SU-DHL-6 (cell line): ENCODE measurements at regions not wholly inside any gene's neighbourhood (a gene's known extent, or its start where the extent isn't known, plus 50 kb on each side); places are given as distances from the start of the nearest gene placed in this dataset.

Source experiments
- H2AFZ ChIP-seq: fragments of 200-600 bp; sonication (generic); 2 replicates; pipeline ENCODE4 v1.6.1; 2014; ENCODE audit warnings: low read depth, mild to moderate bottlenecking, moderate library complexity, mixed read lengths, antibody characterized with exemption, low read length; ENCODE audit not compliant: severe bottlenecking
- H3F3A ChIP-seq: fragments of 200-600 bp; shearing (Covaris generic); 2 replicates; pipeline ENCODE4 v1.6.0; 2016; ENCODE audit warnings: antibody characterized with exemption, mild to moderate bottlenecking; ENCODE audit not compliant: insufficient read depth
- H3K27ac ChIP-seq: fragments of 200-600 bp; sonication (generic); 2 replicates; pipeline ENCODE4 v1.5.1; 2016; ENCODE audit warnings: low read depth, mild to moderate bottlenecking, low read length, moderate library complexity, mixed read lengths
- H3K27me3 ChIP-seq: fragments of 200-600 bp; sonication (generic), shearing (Covaris generic); 2 replicates; pipeline ENCODE4 v1.6.0; 2014; ENCODE audit warnings: mild to moderate bottlenecking, low read length
- H3K36me3 ChIP-seq: fragments of 200-600 bp; sonication (generic); 2 replicates; pipeline ENCODE4 v1.6.1; 2014; ENCODE audit warnings: mild to moderate bottlenecking, low read length, mixed read lengths
- H3K4me2 ChIP-seq: fragments of 300-600, 200-600 bp; shearing (Covaris generic), sonication (generic); 2 replicates; pipeline ENCODE4 v1.6.0; 2014; ENCODE audit warnings: low read length, low read depth, mild to moderate bottlenecking; ENCODE audit not compliant: poor library complexity, severe bottlenecking
- H3K4me3 ChIP-seq: fragments of 200-600 bp; sonication (generic); 2 replicates; pipeline ENCODE4 v1.5.1; 2014; ENCODE audit warnings: antibody characterized with exemption, low read length, mild to moderate bottlenecking, mixed read lengths; ENCODE audit not compliant: insufficient read depth, poor library complexity, severe bottlenecking
- H3K79me2 ChIP-seq: fragments of 200-600 bp; sonication (generic); 2 replicates; pipeline ENCODE4 v1.6.1; 2014; ENCODE audit warnings: mild to moderate bottlenecking, low read length, moderate library complexity; ENCODE audit not compliant: insufficient read depth
- H3K9ac ChIP-seq: fragments of 200-600 bp; sonication (generic); 2 replicates; pipeline ENCODE4 v1.7.0; 2014; ENCODE audit warnings: mild to moderate bottlenecking, low read length
- H3K9me2 ChIP-seq: fragments of 200-600 bp; sonication (generic); replicated peaks from 2 replicates; pipeline ENCODE4 v1.6.1; 2014; ENCODE audit warnings: low read length; ENCODE audit not compliant: insufficient read depth
- H3K9me3 ChIP-seq: fragments of 200-600 bp; sonication (generic); 2 replicates; pipeline ENCODE4 v1.6.1; 2014; ENCODE audit warnings: low read length, mixed read lengths; ENCODE audit not compliant: insufficient read depth
- H4K20me1 ChIP-seq: fragments of 200-600 bp; sonication (generic); 2 replicates; pipeline ENCODE4 v1.6.1; 2014; ENCODE audit warnings: low read depth, mild to moderate bottlenecking, antibody characterized with exemption, low read length, moderate library complexity, mixed read lengths
- EZH2phosphoT487 ChIP-seq: fragments of 200-600 bp; sonication (generic), shearing (Covaris generic); conservative IDR thresholded peaks from 2 replicates; pipeline ENCODE4 v1.6.1; 2018; ENCODE audit warnings: mild to moderate bottlenecking, antibody characterized with exemption, low read length, moderate library complexity, mixed read lengths
- TF ChIP-seq, protein P1 (sequence below): fragments of 200-600 bp; sonication (generic); IDR thresholded peaks from one replicate; pipeline ENCODE4 v1.5.1; 2017; ENCODE audit warnings: antibody characterized with exemption, mild to moderate bottlenecking, low read length, moderate library complexity; ENCODE audit not compliant: insufficient read depth, poor library complexity, severe bottlenecking

DNA sequence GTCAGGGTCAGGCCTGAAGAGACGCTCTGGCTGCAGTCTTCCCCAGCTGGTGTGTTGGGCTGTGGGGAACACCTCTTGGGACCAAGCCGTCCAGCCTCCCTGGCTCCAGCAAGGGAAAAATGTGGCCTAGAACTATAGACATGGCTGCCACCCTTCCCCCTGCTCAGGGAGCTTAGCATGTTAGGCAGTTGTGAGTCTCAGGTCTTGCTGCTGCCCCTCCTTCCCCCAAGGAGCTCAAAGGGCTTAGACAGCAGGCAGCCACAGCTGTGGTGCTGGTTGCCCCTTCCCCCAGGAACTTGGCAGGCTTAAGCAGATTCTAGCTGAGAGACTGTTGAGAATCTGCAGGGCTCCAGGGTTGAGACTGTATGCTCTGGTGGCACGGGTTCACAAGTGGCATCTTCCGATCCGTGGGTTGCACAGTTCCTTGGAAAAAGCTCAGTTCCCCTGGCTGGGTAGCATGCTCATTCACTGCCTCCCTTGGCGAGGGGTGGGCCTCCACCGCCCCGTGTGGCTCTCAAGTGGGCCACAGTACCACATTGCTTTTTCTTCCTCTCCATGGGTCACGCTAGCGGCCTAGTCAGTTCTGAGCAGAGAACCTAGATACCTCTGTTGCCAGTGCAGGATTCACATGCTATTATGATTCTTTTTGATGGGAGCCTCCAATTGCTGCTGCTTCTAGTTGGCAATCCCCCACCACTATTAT is 1258.6 kb downstream of the OLFM4 start:
- Histone ChIP-seq H3F3A (no peaks in the 10 kb centered on the region), H3K79me2 (no peaks in the 10 kb centered on the region), H3K4me2 (no peak overlapping the region), H3K9ac (no peak overlapping the region), H3K9me3 (no peaks in the 10 kb centered on the region), H3K27me3 (no peaks in the 10 kb centered on the region), H3K4me3 (no peak overlapping the region), H3K36me3 (no peaks in the 10 kb centered on the region), H2AFZ (no peak overlapping the region), H4K20me1 (no peaks in the 10 kb centered on the region), H3K9me2 (no peaks in the 10 kb centered on the region), H3K27ac (no peak overlapping the region)
- TF ChIP-seq, protein P1, sequence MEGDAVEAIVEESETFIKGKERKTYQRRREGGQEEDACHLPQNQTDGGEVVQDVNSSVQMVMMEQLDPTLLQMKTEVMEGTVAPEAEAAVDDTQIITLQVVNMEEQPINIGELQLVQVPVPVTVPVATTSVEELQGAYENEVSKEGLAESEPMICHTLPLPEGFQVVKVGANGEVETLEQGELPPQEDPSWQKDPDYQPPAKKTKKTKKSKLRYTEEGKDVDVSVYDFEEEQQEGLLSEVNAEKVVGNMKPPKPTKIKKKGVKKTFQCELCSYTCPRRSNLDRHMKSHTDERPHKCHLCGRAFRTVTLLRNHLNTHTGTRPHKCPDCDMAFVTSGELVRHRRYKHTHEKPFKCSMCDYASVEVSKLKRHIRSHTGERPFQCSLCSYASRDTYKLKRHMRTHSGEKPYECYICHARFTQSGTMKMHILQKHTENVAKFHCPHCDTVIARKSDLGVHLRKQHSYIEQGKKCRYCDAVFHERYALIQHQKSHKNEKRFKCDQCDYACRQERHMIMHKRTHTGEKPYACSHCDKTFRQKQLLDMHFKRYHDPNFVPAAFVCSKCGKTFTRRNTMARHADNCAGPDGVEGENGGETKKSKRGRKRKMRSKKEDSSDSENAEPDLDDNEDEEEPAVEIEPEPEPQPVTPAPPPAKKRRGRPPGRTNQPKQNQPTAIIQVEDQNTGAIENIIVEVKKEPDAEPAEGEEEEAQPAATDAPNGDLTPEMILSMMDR = no peak
- TF ChIP-seq EZH2phosphoT487 = no peak

DNA sequence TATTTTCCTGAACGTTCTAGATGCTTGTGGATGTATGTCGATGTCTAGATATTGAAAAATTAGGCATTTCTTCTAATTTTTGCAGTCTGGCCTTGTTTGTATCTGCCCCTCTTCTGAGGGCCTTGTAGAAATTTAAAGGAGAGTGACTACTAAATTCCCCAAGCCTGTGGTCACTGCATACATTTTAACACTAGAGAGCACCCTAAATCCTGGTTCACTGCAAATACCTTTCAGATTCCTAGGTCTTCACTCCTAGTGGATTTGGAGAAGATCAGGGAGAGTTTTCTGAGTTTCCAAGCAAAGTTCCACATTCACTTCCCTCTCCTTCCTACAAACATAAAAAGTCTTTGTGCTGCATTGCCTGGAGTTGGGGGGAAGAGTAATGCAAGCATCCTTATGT is 1272.5 kb downstream of the OLFM4 start:
- TF ChIP-seq, protein P1 = no peak
- no peak for TF ChIP-seq EZH2phosphoT487
- Histone ChIP-seq H3K9ac (no peak overlapping the region), H3F3A (no peaks in the 10 kb centered on the region), H3K4me3 (no peak overlapping the region), H3K79me2 (no peaks in the 10 kb centered on the region), H3K36me3 (no peaks in the 10 kb centered on the region), H3K9me2 (no peaks in the 10 kb centered on the region), H3K4me2 (no peak overlapping the region), H3K27ac (no peak overlapping the region), H3K27me3 (no peaks in the 10 kb centered on the region), H3K9me3 (no peaks in the 10 kb centered on the region), H2AFZ (no peak overlapping the region), H4K20me1 (no peaks in the 10 kb centered on the region)

DNA sequence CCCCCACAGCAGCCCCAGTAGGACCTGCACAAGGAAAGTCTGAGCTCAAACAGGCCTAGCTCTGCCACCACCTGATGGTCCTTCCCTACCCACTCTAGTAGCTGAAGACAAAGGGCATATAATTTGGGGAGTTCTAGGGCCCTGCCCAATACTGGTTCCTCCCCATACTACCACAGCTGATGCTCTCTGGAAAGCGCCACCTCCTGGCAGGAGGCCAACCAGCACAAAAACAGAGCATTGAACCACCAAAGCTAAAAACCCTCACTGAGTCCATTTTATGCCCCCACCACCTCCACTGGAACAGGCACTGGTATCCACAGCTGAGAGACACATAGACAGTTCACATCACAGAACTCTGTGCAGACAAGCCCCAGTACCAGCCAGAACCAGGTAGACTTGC is 1276.8 kb downstream of the OLFM4 start:
- H3K27me3 ChIP-seq = no peaks in the 10 kb centered on the region
- no peaks in the 10 kb centered on the region for H3K9me3 ChIP-seq
- TF ChIP-seq, protein P1 = no peak
- TF ChIP-seq EZH2phosphoT487 = no peak
- no peak overlapping the region for H3K9ac ChIP-seq
- H3K9me2 ChIP-seq = no peaks in the 10 kb centered on the region
- no peaks in the 10 kb centered on the region for H3K36me3 ChIP-seq
- no peak overlapping the region for H3K27ac ChIP-seq
- H4K20me1 ChIP-seq = no peaks in the 10 kb centered on the region
- no peak overlapping the region for H2AFZ ChIP-seq
- no peak overlapping the region for H3K4me2 ChIP-seq
- H3K79me2 ChIP-seq = no peaks in the 10 kb centered on the region
- no peak overlapping the region for H3K4me3 ChIP-seq
- no peaks in the 10 kb centered on the region for H3F3A ChIP-seq
